ENCODE measurements at regions not wholly inside any gene's neighbourhood (a gene's known extent, or its start where the extent isn't known, plus 50 kb on each side); places are given as distances from the start of the nearest gene placed in this dataset.
A peak's percentile ranks its signal among the peaks of the same experiment; 100 is the strongest.
"Not testable (repeated sequence)": the region's sequence is repeated elsewhere in the genome, so short reads cannot be mapped to it uniquely, and the experiment has no call there.

- peak; percentile 72 for DNase-seq (ENCODE audit: low spot score)
Measured at GRCh38 chr12:84154991-84155930, 757.3 kb downstream of the SLC6A15 start.

GRCh38 chr12:84154439-84154990 lies 758.1 kb downstream of the SLC6A15 start:
- peak; percentile 55 for DNase-seq (ENCODE audit: low spot score)

GRCh38 chr12:84150201-84150600 lies 762.4 kb downstream of the SLC6A15 start:
- DNase-seq (ENCODE audit: low spot score): no peak

- peak; percentile 53 for DNase-seq (ENCODE audit: low spot score)
Measured at GRCh38 chr12:84148335-84148734, 764.3 kb downstream of the SLC6A15 start.

- no peak for DNase-seq (ENCODE audit: low spot score)
Measured at GRCh38 chr12:84136862-84137367, 775.7 kb downstream of the SLC6A15 start.

- DNase-seq (ENCODE audit: low spot score): no peak
Measured at GRCh38 chr12:84135586-84136279, 776.9 kb downstream of the SLC6A15 start.

GRCh38 chr12:84134797-84135366 lies 777.7 kb downstream of the SLC6A15 start:
- DNase-seq (ENCODE audit: low spot score): no peak

- no peak for DNase-seq (ENCODE audit: low spot score)
Measured at GRCh38 chr12:84131076-84131475, 781.5 kb downstream of the SLC6A15 start.

GRCh38 chr12:84128117-84128991 lies 784.2 kb downstream of the SLC6A15 start:
- DNase-seq (ENCODE audit: low spot score): no peak

- no peak for DNase-seq (ENCODE audit: low spot score)
Measured at GRCh38 chr12:84124211-84124610, 788.4 kb downstream of the SLC6A15 start.

- DNase-seq (ENCODE audit: low spot score): no peak
Measured at GRCh38 chr12:84117190-84117589, 795.4 kb downstream of the SLC6A15 start.

GRCh38 chr12:84113666-84114065 lies 798.9 kb downstream of the SLC6A15 start:
- DNase-seq (ENCODE audit: low spot score): no peak

GRCh38 chr12:84103886-84104285 lies 808.7 kb downstream of the SLC6A15 start:
- DNase-seq (ENCODE audit: low spot score): not testable (repeated sequence)

- not testable (repeated sequence) for DNase-seq (ENCODE audit: low spot score)
Measured at GRCh38 chr12:84101963-84102362, 810.6 kb downstream of the SLC6A15 start.

- DNase-seq (ENCODE audit: low spot score): not testable (repeated sequence)
Measured at GRCh38 chr12:84099591-84099990, 813.0 kb downstream of the SLC6A15 start.

GRCh38 chr12:84091651-84092050 lies 820.9 kb downstream of the SLC6A15 start:
- no peak for DNase-seq (ENCODE audit: low spot score)

GRCh38 chr12:84089356-84089755 lies 823.2 kb downstream of the SLC6A15 start:
- no peak for DNase-seq (ENCODE audit: low spot score)

GRCh38 chr12:84085046-84085445 lies 827.6 kb downstream of the SLC6A15 start:
- DNase-seq (ENCODE audit: low spot score): no peak

GRCh38 chr12:84079626-84080025 lies 833.0 kb downstream of the SLC6A15 start:
- DNase-seq (ENCODE audit: low spot score): no peak

GRCh38 chr12:84077679-84078078 lies 834.9 kb downstream of the SLC6A15 start:
- no peak for DNase-seq (ENCODE audit: low spot score)
